Hepatocyte (in vitro differentiated cells): ENCODE measurements at regions not wholly inside any gene's neighbourhood (a gene's known extent, or its start where the extent isn't known, plus 50 kb on each side); places are given as distances from the start of the nearest gene placed in this dataset.
A peak's percentile ranks its signal among the peaks of the same experiment; 100 is the strongest.

Experiments
- DNase-seq: peaks from one replicate; pipeline ENCODE4 v3.0.0-alpha.2; 2016; ENCODE audit warnings: low spot score
- H2AFZ ChIP-seq: fragments of 200-600 bp; sonication (generic); 2 replicates; pipeline ENCODE4 v1.6.0; 2016; ENCODE audit warnings: antibody characterized with exemption, mild to moderate bottlenecking
- H3K27ac ChIP-seq: fragments of 200-600 bp; sonication (generic); 2 replicates; pipeline ENCODE4 v1.5.1; 2016; ENCODE audit warnings: mild to moderate bottlenecking
- H3K27me3 ChIP-seq: fragments of 200-600 bp; sonication (generic); 2 replicates; pipeline ENCODE4 v1.6.1; 2016
- H3K36me3 ChIP-seq: fragments of 200-600 bp; sonication (generic); replicated peaks from 2 replicates; pipeline ENCODE4 v1.5.1; 2016; ENCODE audit warnings: low read depth; ENCODE audit not compliant: insufficient read depth
- H3K4me1 ChIP-seq: fragments of 200-600 bp; sonication (generic); 2 replicates; pipeline ENCODE4 v1.5.1; 2016; ENCODE audit warnings: mild to moderate bottlenecking, moderate library complexity; ENCODE audit not compliant: insufficient read depth
- H3K4me2 ChIP-seq: fragments of 200-600 bp; sonication (generic); 2 replicates; pipeline ENCODE4 v1.6.0; 2016
- H3K4me3 ChIP-seq: fragments of 200-600 bp; sonication (generic); 2 replicates; pipeline ENCODE4 v1.5.1; 2016; ENCODE audit warnings: mild to moderate bottlenecking
- H3K79me2 ChIP-seq: fragments of 200-600 bp; sonication (generic); 2 replicates; pipeline ENCODE4 v1.6.0; 2017; ENCODE audit warnings: mild to moderate bottlenecking
- H3K9me2 ChIP-seq: fragments of 200-600 bp; sonication (generic); replicated peaks from 2 replicates; pipeline ENCODE4 v1.6.0; 2017; ENCODE audit warnings: mild to moderate bottlenecking; ENCODE audit not compliant: insufficient read depth
- H3K9me3 ChIP-seq: fragments of 200-600 bp; sonication (generic); 2 replicates; pipeline ENCODE4 v1.5.1; 2016; ENCODE audit warnings: low read depth, mild to moderate bottlenecking
- H4K20me1 ChIP-seq: fragments of 200-600 bp; sonication (generic); 2 replicates; pipeline ENCODE4 v1.6.0; 2016; ENCODE audit warnings: mild to moderate bottlenecking; ENCODE audit not compliant: insufficient read depth, poor library complexity, severe bottlenecking
- EZH2 ChIP-seq: fragments of 200-600 bp; sonication (generic); IDR thresholded peaks from 2 replicates; pipeline ENCODE4 v1.6.1; 2016; ENCODE audit warnings: antibody characterized with exemption, mild to moderate bottlenecking, borderline replicate concordance
- EZH2phosphoT487 ChIP-seq: fragments of 200-600 bp; sonication (generic); IDR thresholded peaks from one replicate; pipeline ENCODE4 v1.6.1; 2018; ENCODE audit warnings: antibody characterized with exemption, mild to moderate bottlenecking, low read depth, moderate library complexity; ENCODE audit not compliant: unreplicated experiment, severe bottlenecking
- WGBS: methylation state at CpG from one replicate; pipeline ENCODE4 v1.1.6; 2016; ENCODE audit warnings: low lambda C conversion rate; ENCODE audit errors: missing lambda C conversion rate; 5-methylcytosine and 5-hydroxymethylcytosine counted together
- TF ChIP-seq, protein P1 (sequence below): fragments of 200-600 bp; sonication (generic); IDR thresholded peaks from 2 replicates; pipeline ENCODE4 v1.5.1; 2016; ENCODE audit warnings: antibody characterized with exemption, mild to moderate bottlenecking; ENCODE audit not compliant: poor library complexity

DNA sequence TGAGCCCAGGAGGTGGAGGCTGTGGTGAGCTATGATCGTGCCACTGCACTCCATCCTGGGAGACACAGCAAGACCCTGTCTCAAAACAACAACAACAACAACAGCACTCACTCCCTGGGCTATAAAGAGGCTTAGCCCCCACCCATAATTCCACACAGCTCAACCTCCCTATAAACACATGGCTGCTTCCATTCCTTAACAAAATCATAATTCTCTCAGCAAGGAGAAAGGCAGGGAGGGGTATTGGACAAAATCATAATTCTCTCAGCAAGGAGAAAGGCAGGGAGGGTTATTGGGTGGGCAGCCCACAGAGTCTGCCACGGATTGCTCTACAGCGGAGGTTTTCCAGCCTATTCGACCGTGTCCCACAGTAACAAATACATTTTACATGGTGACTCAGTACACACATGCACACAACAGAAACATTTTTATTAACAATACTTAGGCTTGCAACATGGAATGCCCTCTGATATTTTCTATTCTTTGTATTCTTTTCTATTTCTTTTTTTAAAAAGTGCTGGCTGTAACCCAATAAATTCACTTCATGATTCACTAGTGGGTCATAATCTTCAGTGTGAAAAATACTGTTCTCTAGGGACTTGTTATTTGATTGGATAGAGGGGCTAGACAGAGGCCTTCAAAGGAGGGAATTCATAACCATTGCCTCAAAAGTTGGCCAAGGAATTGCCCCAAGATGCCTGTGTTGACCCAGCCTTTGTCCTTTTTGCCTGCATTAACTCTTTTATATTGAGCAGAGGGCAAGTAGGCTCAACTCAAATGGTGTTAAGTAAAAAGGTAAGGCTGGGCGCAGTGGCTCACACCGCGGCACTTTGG, 50.6 kb upstream of the ZMYND8 start:
- Histone ChIP-seq H3K79me2 (no peaks in the 10 kb centered on the region), H3K27me3 (no peaks in the 10 kb centered on the region), H3K4me2 (no peak overlapping the region), H2AFZ (no peak overlapping the region), H3K36me3 (no peaks in the 10 kb centered on the region), H3K27ac (no peak overlapping the region), H3K4me1 (no peaks in the 10 kb centered on the region), H3K4me3 (no peak overlapping the region), H4K20me1 (no peaks in the 10 kb centered on the region), H3K9me3 (no peaks in the 10 kb centered on the region), H3K9me2 (no peaks in the 10 kb centered on the region)
- DNase-seq = no peak
- TF ChIP-seq EZH2phosphoT487 (no peak), EZH2 (no peak)
- TF ChIP-seq, protein P1, sequence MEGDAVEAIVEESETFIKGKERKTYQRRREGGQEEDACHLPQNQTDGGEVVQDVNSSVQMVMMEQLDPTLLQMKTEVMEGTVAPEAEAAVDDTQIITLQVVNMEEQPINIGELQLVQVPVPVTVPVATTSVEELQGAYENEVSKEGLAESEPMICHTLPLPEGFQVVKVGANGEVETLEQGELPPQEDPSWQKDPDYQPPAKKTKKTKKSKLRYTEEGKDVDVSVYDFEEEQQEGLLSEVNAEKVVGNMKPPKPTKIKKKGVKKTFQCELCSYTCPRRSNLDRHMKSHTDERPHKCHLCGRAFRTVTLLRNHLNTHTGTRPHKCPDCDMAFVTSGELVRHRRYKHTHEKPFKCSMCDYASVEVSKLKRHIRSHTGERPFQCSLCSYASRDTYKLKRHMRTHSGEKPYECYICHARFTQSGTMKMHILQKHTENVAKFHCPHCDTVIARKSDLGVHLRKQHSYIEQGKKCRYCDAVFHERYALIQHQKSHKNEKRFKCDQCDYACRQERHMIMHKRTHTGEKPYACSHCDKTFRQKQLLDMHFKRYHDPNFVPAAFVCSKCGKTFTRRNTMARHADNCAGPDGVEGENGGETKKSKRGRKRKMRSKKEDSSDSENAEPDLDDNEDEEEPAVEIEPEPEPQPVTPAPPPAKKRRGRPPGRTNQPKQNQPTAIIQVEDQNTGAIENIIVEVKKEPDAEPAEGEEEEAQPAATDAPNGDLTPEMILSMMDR = no peak
- 98% methylated on average over 8 of the region's 8 CpGs for WGBS

DNA sequence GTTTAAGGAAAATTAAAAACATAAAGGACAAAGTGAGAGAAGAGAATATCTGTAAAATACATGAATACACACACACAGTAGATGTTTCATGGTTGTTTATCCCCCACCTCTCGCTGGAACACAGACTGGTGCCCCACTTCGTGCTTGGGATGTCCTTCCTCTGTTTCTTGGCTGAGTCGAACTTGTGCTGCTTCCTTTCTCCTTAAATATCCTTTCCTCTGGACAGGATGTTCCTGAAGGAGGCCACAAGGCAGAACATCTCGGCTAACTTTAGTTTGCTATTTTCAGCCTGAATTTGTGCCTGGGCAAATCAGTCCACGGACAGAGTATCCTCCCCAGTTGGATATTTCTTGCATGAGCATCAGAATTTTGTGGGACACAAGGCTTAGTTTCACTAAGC, 54.7 kb upstream of the ZMYND8 start:
- no peaks in the 10 kb centered on the region for H3K9me2 ChIP-seq
- no peaks in the 10 kb centered on the region for H4K20me1 ChIP-seq
- no peaks in the 10 kb centered on the region for H3K36me3 ChIP-seq
- H3K79me2 ChIP-seq = no peaks in the 10 kb centered on the region
- H3K9me3 ChIP-seq = no peaks in the 10 kb centered on the region
- 72% methylated on average over 5 of the region's 5 CpGs for WGBS
- H3K27me3 ChIP-seq = no peaks in the 10 kb centered on the region
- H2AFZ ChIP-seq = no peak overlapping the region
- H3K4me1 ChIP-seq = no peaks in the 10 kb centered on the region
- TF ChIP-seq, protein P1 = no peak
- TF ChIP-seq EZH2phosphoT487 = no peak
- no peak for TF ChIP-seq EZH2
- DNase-seq = no peak
- no peak overlapping the region for H3K4me3 ChIP-seq
- no peak overlapping the region for H3K4me2 ChIP-seq
- H3K27ac ChIP-seq = peak overlapping the region; percentile 27

DNA sequence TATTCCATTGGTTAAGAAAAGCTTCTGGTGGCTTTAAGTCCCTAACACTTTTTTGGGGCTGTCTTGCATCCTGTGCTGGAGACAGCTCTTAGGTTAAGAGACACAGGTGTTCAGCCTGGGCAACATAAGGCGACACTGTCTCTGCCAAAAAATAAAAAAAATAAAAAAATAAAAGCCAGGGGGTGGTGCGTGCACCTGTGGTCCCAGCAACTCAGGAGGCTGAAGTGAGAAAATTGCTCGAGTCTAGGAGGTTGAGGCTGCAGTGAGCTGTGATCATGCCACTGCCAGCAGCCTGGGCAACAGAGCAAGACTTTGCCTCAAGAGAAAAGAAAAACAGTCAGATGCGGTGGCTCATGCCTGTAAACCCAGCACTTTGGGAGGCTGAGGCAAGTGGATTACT, 55.6 kb upstream of the ZMYND8 start:
- Histone ChIP-seq H3K4me2 (no peak overlapping the region), H3K79me2 (no peaks in the 10 kb centered on the region), H3K36me3 (no peaks in the 10 kb centered on the region), H3K27me3 (no peaks in the 10 kb centered on the region), H3K4me3 (no peak overlapping the region), H2AFZ (no peak overlapping the region), H3K9me2 (no peaks in the 10 kb centered on the region), H4K20me1 (no peaks in the 10 kb centered on the region), H3K9me3 (no peaks in the 10 kb centered on the region), H3K27ac (no peak overlapping the region), H3K4me1 (no peaks in the 10 kb centered on the region)
- TF ChIP-seq EZH2phosphoT487 = no peak
- no peak for TF ChIP-seq EZH2
- TF ChIP-seq, protein P1 = no peak
- no peak for DNase-seq
- 96% methylated on average over 4 of the region's 4 CpGs for WGBS
